ENCODE measurements at regions not wholly inside any gene's neighbourhood (a gene's known extent, or its start where the extent isn't known, plus 50 kb on each side); places are given as distances from the start of the nearest gene placed in this dataset.

- no peak overlapping the region for H2AK5ac ChIP-seq (ENCODE audit: low read depth, low read length)
- no peak overlapping the region for H3K23ac ChIP-seq (ENCODE audit: low read depth, low read length, poor library complexity)
- no peaks in the 10 kb centered on the region for H3K36me3 ChIP-seq (replicated peaks in 1 of 2; ENCODE audit: control insufficient read depth in 2 of 2, insufficient read depth in 2 of 2, low read length in 2 of 2)
- H3K9ac ChIP-seq (ENCODE audit: low read depth, low read length, poor library complexity) = no peak overlapping the region
- no peak overlapping the region for H2BK120ac ChIP-seq (ENCODE audit: low read depth, low read length)
- H3K27me3 ChIP-seq (ENCODE audit: control insufficient read depth in 3 of 3, insufficient read depth in 3 of 3, low read depth in 1 of 3, low read length in 3 of 3) = peaks cover 0 to 12% (median 0%) of the 10 kb centered on the region in 3 experiments
- H4K8ac ChIP-seq (ENCODE audit: low read depth, low read length) = no peak overlapping the region
- H2BK15ac ChIP-seq (ENCODE audit: low read length) = no peak overlapping the region
- H3K4ac ChIP-seq (ENCODE audit: low read length) = no peak overlapping the region
- H3K4me2 ChIP-seq (ENCODE audit: insufficient read depth, low read length, poor library complexity, severe bottlenecking) = no peak overlapping the region
- H3K27ac ChIP-seq (replicated peaks; ENCODE audit: low read length) = no peak overlapping the region
- H3K14ac ChIP-seq (ENCODE audit: low read length) = no peak overlapping the region
- H3K4me3 ChIP-seq (ENCODE audit: low read length in 2 of 2) = no peak overlapping the region
- no peak for DNase-seq (ENCODE audit: low spot score)
- no peaks in the 10 kb centered on the region for H3K79me1 ChIP-seq (ENCODE audit: low read depth, low read length)
- no peak overlapping the region for H2AFZ ChIP-seq (ENCODE audit: low read length)
- no peak overlapping the region for H2BK5ac ChIP-seq (ENCODE audit: low read length)
- H3K18ac ChIP-seq (ENCODE audit: low read length) = no peak overlapping the region
- H3K4me1 ChIP-seq (ENCODE audit: control insufficient read depth in 2 of 2, insufficient read depth in 1 of 2, low read depth in 1 of 2, low read length in 2 of 2) = peaks cover 0 to 9% of the 10 kb centered on the region in 2 donors
- no peak overlapping the region for H2BK12ac ChIP-seq (ENCODE audit: low read length)
- peaks cover 2% of the 10 kb centered on the region in 2 donors for H3K9me3 ChIP-seq (replicated peaks in 1 of 2; ENCODE audit: control insufficient read depth in 2 of 2, insufficient read depth in 1 of 2, low read depth in 1 of 2, low read length in 2 of 2)
- no peak overlapping the region for H4K91ac ChIP-seq (ENCODE audit: low read depth, low read length, poor library complexity)
- no CpG with 5 or more reads among the region's 5 CpGs for WGBS, 2 donors (ENCODE audit: extremely low coverage in 2 of 2, insufficient read length in 2 of 2, insufficient replicate concordance in 1 of 2)
These were observed 160.4 kb downstream of the CD83 start for GRCh38 chr6:14278006-14278405.

- Histone ChIP-seq H3K27ac (replicated peaks; ENCODE audit: low read length) (no peak overlapping the region), H3K9me3 (replicated peaks in 1 of 2; ENCODE audit: control insufficient read depth in 2 of 2, insufficient read depth in 1 of 2, low read depth in 1 of 2, low read length in 2 of 2) (peaks cover 2% of the 10 kb centered on the region in 2 donors), H2AK5ac (ENCODE audit: low read depth, low read length) (peak overlapping the region; percentile 12), H2BK120ac (ENCODE audit: low read depth, low read length) (no peak overlapping the region), H3K18ac (ENCODE audit: low read length) (peak overlapping the region; percentile 15), H3K23ac (ENCODE audit: low read depth, low read length, poor library complexity) (no peak overlapping the region), H2BK5ac (ENCODE audit: low read length) (no peak overlapping the region), H3K4me3 (ENCODE audit: low read length in 2 of 2) (no peak overlapping the region), H3K27me3 (ENCODE audit: control insufficient read depth in 3 of 3, insufficient read depth in 3 of 3, low read depth in 1 of 3, low read length in 3 of 3) (peaks cover 0 to 12% (median 0%) of the 10 kb centered on the region in 3 experiments), H3K9ac (ENCODE audit: low read depth, low read length, poor library complexity) (no peak overlapping the region), H3K4me1 (ENCODE audit: control insufficient read depth in 2 of 2, insufficient read depth in 1 of 2, low read depth in 1 of 2, low read length in 2 of 2) (peaks cover 0 to 7% of the 10 kb centered on the region in 2 donors), H2AFZ (ENCODE audit: low read length) (no peak overlapping the region), H4K8ac (ENCODE audit: low read depth, low read length) (no peak overlapping the region), H3K4me2 (ENCODE audit: insufficient read depth, low read length, poor library complexity, severe bottlenecking) (no peak overlapping the region), H3K79me1 (ENCODE audit: low read depth, low read length) (no peaks in the 10 kb centered on the region), H3K4ac (ENCODE audit: low read length) (no peak overlapping the region), H3K36me3 (replicated peaks in 1 of 2; ENCODE audit: control insufficient read depth in 2 of 2, insufficient read depth in 2 of 2, low read length in 2 of 2) (no peaks in the 10 kb centered on the region), H3K14ac (ENCODE audit: low read length) (no peak overlapping the region), H4K91ac (ENCODE audit: low read depth, low read length, poor library complexity) (no peak overlapping the region), H2BK12ac (ENCODE audit: low read length) (no peak overlapping the region), H2BK15ac (ENCODE audit: low read length) (no peak overlapping the region)
- no peak for DNase-seq (ENCODE audit: low spot score)
- WGBS, 2 donors (ENCODE audit: extremely low coverage in 2 of 2, insufficient read length in 2 of 2, insufficient replicate concordance in 1 of 2) = no CpG with 5 or more reads among the region's 6 CpGs
These were observed 160.9 kb downstream of the CD83 start for GRCh38 chr6:14278446-14278845.

GRCh38 chr6:14280006-14280510 lies 162.5 kb downstream of the CD83 start:
- Histone ChIP-seq H3K4ac (ENCODE audit: low read length) (no peak overlapping the region), H3K9me3 (replicated peaks in 1 of 2; ENCODE audit: control insufficient read depth in 2 of 2, insufficient read depth in 1 of 2, low read depth in 1 of 2, low read length in 2 of 2) (peaks cover 2% of the 10 kb centered on the region in 2 donors), H3K4me2 (ENCODE audit: insufficient read depth, low read length, poor library complexity, severe bottlenecking) (no peak overlapping the region), H3K23ac (ENCODE audit: low read depth, low read length, poor library complexity) (no peak overlapping the region), H2AFZ (ENCODE audit: low read length) (no peak overlapping the region), H2AK5ac (ENCODE audit: low read depth, low read length) (no peak overlapping the region), H3K79me1 (ENCODE audit: low read depth, low read length) (no peaks in the 10 kb centered on the region), H3K4me3 (ENCODE audit: low read length in 2 of 2) (no peak overlapping the region), H2BK15ac (ENCODE audit: low read length) (no peak overlapping the region), H3K27me3 (ENCODE audit: control insufficient read depth in 3 of 3, insufficient read depth in 3 of 3, low read depth in 1 of 3, low read length in 3 of 3) (peaks cover 0 to 15% (median 0%) of the 10 kb centered on the region in 3 experiments), H2BK120ac (ENCODE audit: low read depth, low read length) (no peak overlapping the region), H4K91ac (ENCODE audit: low read depth, low read length, poor library complexity) (no peak overlapping the region), H3K9ac (ENCODE audit: low read depth, low read length, poor library complexity) (no peak overlapping the region), H3K4me1 (ENCODE audit: control insufficient read depth in 2 of 2, insufficient read depth in 1 of 2, low read depth in 1 of 2, low read length in 2 of 2) (peaks cover 2 to 10% of the 10 kb centered on the region in 2 donors), H4K8ac (ENCODE audit: low read depth, low read length) (no peak overlapping the region), H3K14ac (ENCODE audit: low read length) (no peak overlapping the region), H3K36me3 (replicated peaks in 1 of 2; ENCODE audit: control insufficient read depth in 2 of 2, insufficient read depth in 2 of 2, low read length in 2 of 2) (no peaks in the 10 kb centered on the region), H3K27ac (replicated peaks; ENCODE audit: low read length) (no peak overlapping the region), H2BK12ac (ENCODE audit: low read length) (no peak overlapping the region), H3K18ac (ENCODE audit: low read length) (no peak overlapping the region), H2BK5ac (ENCODE audit: low read length) (no peak overlapping the region)
- no CpG with 5 or more reads among the region's 4 CpGs for WGBS, 2 donors (ENCODE audit: extremely low coverage in 2 of 2, insufficient read length in 2 of 2, insufficient replicate concordance in 1 of 2)
- DNase-seq (ENCODE audit: low spot score) = no peak

- H3K4me1 ChIP-seq (ENCODE audit: control insufficient read depth in 2 of 2, insufficient read depth in 1 of 2, low read depth in 1 of 2, low read length in 2 of 2) = peaks cover 5 to 10% of the 10 kb centered on the region in 2 donors
- no peak overlapping the region for H4K91ac ChIP-seq (ENCODE audit: low read depth, low read length, poor library complexity)
- no peak overlapping the region for H3K9ac ChIP-seq (ENCODE audit: low read depth, low read length, poor library complexity)
- peak overlapping the region; percentile 57 for H3K23ac ChIP-seq (ENCODE audit: low read depth, low read length, poor library complexity)
- no peak overlapping the region for H2AK5ac ChIP-seq (ENCODE audit: low read depth, low read length)
- WGBS, 2 donors (ENCODE audit: extremely low coverage in 2 of 2, insufficient read length in 2 of 2, insufficient replicate concordance in 1 of 2) = no CpG with 5 or more reads among the region's 17 CpGs
- H2BK15ac ChIP-seq (ENCODE audit: low read length) = peak overlapping the region; percentile 77
- H2AFZ ChIP-seq (ENCODE audit: low read length) = no peak overlapping the region
- H3K27ac ChIP-seq (replicated peaks; ENCODE audit: low read length) = no peak overlapping the region
- no peaks in the 10 kb centered on the region for H3K79me1 ChIP-seq (ENCODE audit: low read depth, low read length)
- no peaks in the 10 kb centered on the region for H3K36me3 ChIP-seq (replicated peaks in 1 of 2; ENCODE audit: control insufficient read depth in 2 of 2, insufficient read depth in 2 of 2, low read length in 2 of 2)
- peak overlapping the region; percentile 40 for H3K18ac ChIP-seq (ENCODE audit: low read length)
- no peak overlapping the region for H3K4me2 ChIP-seq (ENCODE audit: insufficient read depth, low read length, poor library complexity, severe bottlenecking)
- DNase-seq (ENCODE audit: low spot score) = no peak
- H4K8ac ChIP-seq (ENCODE audit: low read depth, low read length) = no peak overlapping the region
- peaks cover 2% of the 10 kb centered on the region in 2 donors for H3K9me3 ChIP-seq (replicated peaks in 1 of 2; ENCODE audit: control insufficient read depth in 2 of 2, insufficient read depth in 1 of 2, low read depth in 1 of 2, low read length in 2 of 2)
- H3K14ac ChIP-seq (ENCODE audit: low read length) = no peak overlapping the region
- H3K4ac ChIP-seq (ENCODE audit: low read length) = no peak overlapping the region
- H3K27me3 ChIP-seq (ENCODE audit: control insufficient read depth in 3 of 3, insufficient read depth in 3 of 3, low read depth in 1 of 3, low read length in 3 of 3) = peaks cover 0 to 10% (median 0%) of the 10 kb centered on the region in 3 experiments
- no peak overlapping the region for H2BK5ac ChIP-seq (ENCODE audit: low read length)
- H3K4me3 ChIP-seq (ENCODE audit: low read length in 2 of 2) = no peak overlapping the region
- no peak overlapping the region for H2BK120ac ChIP-seq (ENCODE audit: low read depth, low read length)
- no peak overlapping the region for H2BK12ac ChIP-seq (ENCODE audit: low read length)
These were observed 163.3 kb downstream of the CD83 start for GRCh38 chr6:14280766-14281293.
